GM12891 (cell line): ENCODE measurements at regions not wholly inside any gene's neighbourhood (a gene's known extent, or its start where the extent isn't known, plus 50 kb on each side); places are given as distances from the start of the nearest gene placed in this dataset.

Experiments used
- DNase-seq: peaks from one replicate; pipeline ENCODE4 v3.0.0; 2011; ENCODE audit warnings: low spot score; ENCODE audit not compliant: insufficient read length
- FAIRE-seq: peaks from 2 replicates; lab custom pipeline; 2011; peaks lifted over from hg19 to GRCh38; lab: Jason Lieb, UNC
- PAX5 ChIP-seq: IDR thresholded peaks from 2 replicates; pipeline ENCODE4 v1.6.1; 2011; ENCODE audit warnings: low read length, moderate library complexity, mild to moderate bottlenecking; ENCODE audit not compliant: insufficient read depth, severe bottlenecking
- POLR2A ChIP-seq: IDR thresholded peaks from 2 replicates; pipeline ENCODE4 v1.6.1; 2011; ENCODE audit warnings: low read depth, low read length, control low read depth
- POLR2AphosphoS5 ChIP-seq: IDR thresholded peaks from 2 replicates; pipeline ENCODE4 v1.6.1; 2011; ENCODE audit warnings: low read depth, low read length, control low read depth
- POU2F2 ChIP-seq: IDR thresholded peaks from 2 replicates; pipeline ENCODE4 v1.6.1; 2011; ENCODE audit warnings: low read depth, mild to moderate bottlenecking, control low read depth, low read length, moderate library complexity
- SPI1 ChIP-seq: IDR thresholded peaks from 2 replicates; pipeline ENCODE4 v1.6.1; 2011; ENCODE audit warnings: low read depth, low read length, control low read depth
- TAF1 ChIP-seq: IDR thresholded peaks from 2 replicates; pipeline ENCODE4 v1.6.1; 2011; ENCODE audit warnings: low read depth, low read length, control low read depth

DNA sequence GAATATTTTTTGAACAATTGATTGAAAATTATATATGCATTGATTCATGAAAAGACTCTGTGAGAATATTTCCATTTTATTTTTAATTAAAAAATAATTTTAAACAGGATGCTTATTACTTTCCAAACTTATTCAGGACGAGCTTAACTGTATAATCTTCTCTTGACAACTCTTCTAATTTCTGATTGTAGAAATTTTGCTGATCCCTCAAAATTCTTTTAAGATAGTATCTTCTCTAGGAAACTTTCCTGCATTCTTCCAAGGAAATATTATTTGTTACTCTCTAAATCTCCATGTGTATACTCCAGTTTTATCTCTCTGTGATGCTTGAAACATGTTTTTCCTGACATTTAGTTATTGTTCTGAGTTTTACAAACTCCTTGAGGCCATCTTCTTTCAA lies 197.2 kb downstream of the BCHE start:
- DNase-seq (no peak), FAIRE-seq (no peak)
- TF ChIP-seq POLR2A: no peak
- no peak for TF ChIP-seq POU2F2
- no peak for TF ChIP-seq PAX5
- TF ChIP-seq POLR2AphosphoS5: no peak
- no peak for TF ChIP-seq TAF1
- no peak for TF ChIP-seq SPI1

DNA sequence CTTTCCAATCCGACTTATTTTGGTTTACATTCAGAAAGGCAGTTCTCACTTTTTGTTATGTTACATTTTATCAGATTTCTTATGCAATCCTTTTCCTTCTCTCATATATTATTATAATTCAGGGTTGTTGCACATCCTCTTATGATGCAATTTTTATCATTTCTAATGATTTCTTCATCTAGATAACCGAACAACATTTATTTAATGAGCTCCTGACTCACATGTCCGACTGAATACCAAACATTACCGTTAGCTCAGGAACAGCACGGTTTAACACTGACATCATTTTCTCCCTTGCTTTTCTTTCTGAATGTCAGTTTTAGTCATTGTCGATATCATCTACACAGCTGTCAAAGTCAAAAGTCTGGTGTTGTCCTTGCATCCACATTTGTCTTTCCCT lies 199.2 kb downstream of the BCHE start:
- TF ChIP-seq POLR2A (no peak), PAX5 (no peak), POLR2AphosphoS5 (no peak), SPI1 (no peak), TAF1 (no peak), POU2F2 (no peak)
- DNase-seq (no peak), FAIRE-seq (no peak)

DNA sequence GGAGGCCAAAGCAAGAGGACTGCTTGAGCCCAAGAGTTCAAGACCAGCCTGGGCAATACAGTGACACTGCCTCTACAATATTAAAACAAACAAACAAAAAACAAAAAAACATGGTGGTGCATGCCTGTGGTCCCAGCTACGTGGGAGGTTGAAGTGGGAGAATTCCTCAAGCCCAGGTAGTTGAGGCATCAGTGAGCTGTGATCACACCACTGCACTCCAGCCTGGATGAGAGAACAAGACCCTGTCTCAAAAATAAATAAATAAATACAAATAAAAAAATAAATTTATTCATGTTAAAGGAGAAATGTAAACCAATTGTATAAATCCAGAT lies 200.6 kb downstream of the BCHE start:
- no peak for FAIRE-seq
- TF ChIP-seq SPI1: no peak
- DNase-seq: no peak

DNA sequence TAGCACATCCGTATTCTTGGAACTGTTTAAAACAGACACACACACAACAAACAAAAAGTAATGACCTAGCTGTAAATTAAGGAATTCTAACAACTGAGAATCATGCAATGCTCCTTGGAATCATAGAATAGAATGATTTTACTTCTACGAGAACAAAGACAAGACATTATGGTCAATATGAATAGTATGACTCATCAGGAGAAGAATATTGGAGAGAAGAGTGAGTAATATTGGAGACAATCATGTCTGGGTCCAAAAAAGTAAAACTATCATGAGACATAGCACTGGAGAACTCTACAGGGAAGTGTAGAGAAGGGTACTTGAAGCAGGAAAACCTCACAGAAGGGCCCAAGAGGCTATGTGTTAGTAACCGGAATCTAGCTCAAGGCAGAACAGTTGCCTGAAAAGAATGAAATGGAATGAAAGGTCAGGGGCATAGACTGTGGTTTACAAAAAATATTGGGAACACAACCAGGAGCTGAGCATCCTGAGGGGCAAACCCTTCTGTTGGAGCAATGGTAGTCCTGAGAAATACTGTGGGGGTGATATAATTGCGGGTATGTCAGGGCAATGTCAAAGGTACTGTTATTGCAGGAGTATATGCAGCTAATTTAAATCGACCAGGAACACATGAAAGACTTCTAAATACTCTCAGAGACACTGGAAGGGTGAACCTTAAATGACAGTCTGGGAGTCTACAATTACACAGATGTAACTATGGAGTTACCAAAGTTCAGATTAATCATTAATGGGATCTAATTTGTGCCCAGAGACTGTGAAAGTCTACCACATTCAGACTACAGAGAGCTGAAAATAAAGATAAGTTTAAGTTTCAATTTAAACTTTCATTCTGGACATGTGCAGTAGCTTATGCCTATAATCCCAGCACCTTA lies 201.2 kb downstream of the BCHE start:
- no peak for FAIRE-seq
- TF ChIP-seq POLR2AphosphoS5 (no peak), POLR2A (no peak), TAF1 (no peak), PAX5 (no peak), SPI1 (no peak), POU2F2 (no peak)
- DNase-seq: no peak

DNA sequence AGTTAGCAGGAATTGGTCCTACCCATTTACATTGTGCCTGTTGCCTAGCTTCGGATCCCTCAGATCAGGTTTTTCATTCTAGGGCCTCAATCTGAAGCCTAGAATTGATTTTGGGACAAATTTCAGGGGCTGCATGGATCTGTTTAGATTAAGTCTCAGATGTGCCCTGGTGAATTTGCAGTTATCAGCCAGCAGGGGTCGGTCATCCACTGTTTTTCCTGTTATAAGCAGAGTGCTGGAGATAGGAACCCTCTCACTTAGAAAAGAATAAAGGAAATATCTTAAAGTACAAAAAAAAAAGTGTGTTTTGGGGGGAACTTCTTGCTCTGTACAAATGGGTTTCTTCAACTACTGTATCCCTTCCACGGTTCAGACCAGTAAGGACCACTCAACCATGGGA lies 212.5 kb downstream of the BCHE start:
- TF ChIP-seq POU2F2: no peak
- no peak for TF ChIP-seq SPI1
- TF ChIP-seq POLR2A: no peak
- TF ChIP-seq POLR2AphosphoS5: no peak
- TF ChIP-seq TAF1: no peak
- no peak for TF ChIP-seq PAX5
- FAIRE-seq (no peak), DNase-seq (no peak)

DNA sequence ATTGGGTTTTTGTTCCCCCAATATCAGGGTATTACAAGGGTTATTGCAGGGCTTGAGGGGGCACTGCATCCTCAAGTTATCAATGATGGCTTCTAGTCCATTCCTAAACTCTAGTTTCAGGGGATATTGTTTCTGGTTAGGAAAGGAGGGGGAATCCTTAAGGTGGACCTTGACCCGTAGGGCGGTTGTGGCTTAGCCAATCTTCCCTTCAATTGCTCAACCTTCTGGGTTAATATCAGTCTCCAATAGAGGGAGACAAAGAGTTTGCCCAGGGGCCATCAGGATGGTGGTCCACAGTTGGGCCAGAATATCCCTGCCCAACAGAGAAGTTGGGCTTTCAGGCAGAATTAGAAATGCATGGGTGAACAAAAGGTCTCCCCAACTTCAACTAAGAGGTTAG lies 214.9 kb downstream of the BCHE start:
- no peak for FAIRE-seq

DNA sequence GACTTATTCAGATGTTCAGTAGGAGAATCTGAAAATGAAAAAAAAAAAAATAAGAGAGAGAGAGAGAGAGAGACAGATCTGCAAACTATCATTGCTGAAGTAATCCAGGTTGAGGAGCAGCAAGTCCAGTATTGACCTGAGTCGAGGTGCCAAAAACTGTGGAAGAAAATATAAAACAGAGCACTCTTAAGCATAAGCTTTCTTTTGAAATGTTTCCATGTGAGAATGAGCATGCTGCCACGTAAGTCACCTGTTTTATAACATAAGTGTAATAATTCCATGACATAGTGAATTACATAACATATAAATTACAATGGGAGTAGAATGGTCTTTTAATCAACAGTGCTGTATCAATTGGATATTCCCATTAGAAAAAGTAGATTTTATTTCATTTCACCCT lies 218.2 kb downstream of the BCHE start:
- no peak for DNase-seq
- TF ChIP-seq POLR2A (no peak), TAF1 (no peak), POLR2AphosphoS5 (no peak)
- no peak for FAIRE-seq

More for the DNA sequence above, 214.9 kb downstream of the BCHE start:
- TF ChIP-seq TAF1 (no peak), POLR2AphosphoS5 (no peak), POU2F2 (no peak), POLR2A (no peak), PAX5 (no peak), SPI1 (no peak)
- DNase-seq: no peak

DNA sequence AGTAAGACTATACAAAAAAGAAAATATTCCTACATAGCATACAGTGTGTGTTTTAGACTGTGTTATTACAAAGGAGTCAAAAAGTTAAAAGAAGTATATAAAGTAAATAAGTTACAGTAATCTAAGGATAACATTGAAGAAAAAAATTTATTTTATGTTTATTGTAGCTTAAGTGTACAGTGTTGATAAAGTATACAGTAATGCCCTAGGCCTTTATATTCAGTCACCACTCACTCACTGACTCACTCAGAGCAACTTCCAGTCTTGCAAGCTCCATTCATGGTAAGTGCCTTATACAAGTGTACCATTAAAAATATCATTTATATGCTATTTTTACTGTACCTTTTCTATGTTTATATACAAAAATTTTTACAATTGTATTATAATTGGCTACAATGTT lies 220.1 kb downstream of the BCHE start:
- no peak for FAIRE-seq
- TF ChIP-seq POLR2AphosphoS5 (no peak), PAX5 (no peak), POLR2A (no peak), POU2F2 (no peak), SPI1 (no peak), TAF1 (no peak)

DNA sequence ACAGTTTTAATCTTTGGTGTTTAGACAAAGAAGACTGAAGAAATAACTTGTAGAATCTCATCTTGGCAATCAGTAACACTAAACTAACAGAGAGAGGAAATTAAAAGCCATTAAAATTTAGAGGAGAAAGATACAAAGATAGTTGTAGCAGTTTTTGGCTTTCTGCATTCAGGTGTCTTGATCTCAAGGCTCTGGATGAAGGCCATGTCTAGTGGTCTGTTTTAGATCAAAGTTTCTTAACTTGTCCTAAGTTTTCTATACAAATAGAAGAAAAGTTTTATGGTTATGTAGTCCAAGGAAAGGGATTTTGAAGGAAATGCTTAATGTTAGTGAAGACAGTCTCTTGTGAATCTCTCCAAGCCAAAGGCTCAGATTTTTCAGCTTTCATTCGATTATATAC lies 222.9 kb downstream of the BCHE start:
- FAIRE-seq (no peak), DNase-seq (no peak)
- TF ChIP-seq POLR2A (no peak), TAF1 (no peak), POLR2AphosphoS5 (no peak), PAX5 (no peak), SPI1 (no peak), POU2F2 (no peak)

More for the DNA sequence above, 220.1 kb downstream of the BCHE start:
- DNase-seq: no peak

DNA sequence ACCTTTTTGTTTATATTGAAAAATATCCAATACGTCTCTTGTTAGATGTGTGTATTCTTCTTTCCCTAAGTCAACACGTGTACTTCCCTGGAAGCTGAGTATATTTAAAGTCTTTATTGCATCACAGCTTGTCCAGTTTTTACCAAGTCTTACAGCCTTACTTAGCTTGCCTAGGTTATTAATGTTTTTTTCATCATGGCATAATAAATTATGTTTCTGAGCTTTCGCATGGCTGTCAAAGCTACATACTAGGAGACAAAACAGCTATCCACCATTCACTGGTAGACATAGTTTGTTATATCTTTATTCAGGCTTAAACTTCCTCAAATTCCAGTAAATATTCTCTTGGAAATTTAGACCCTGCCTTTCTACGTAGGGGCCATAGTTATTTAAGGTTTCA lies 224.2 kb downstream of the BCHE start:
- no peak for DNase-seq
- no peak for FAIRE-seq
- TF ChIP-seq POLR2A: no peak
- no peak for TF ChIP-seq PAX5
- TF ChIP-seq POU2F2: no peak
